Mesendoderm (in vitro differentiated cells): ENCODE measurements at regions not wholly inside any gene's neighbourhood (a gene's known extent, or its start where the extent isn't known, plus 50 kb on each side); places are given as distances from the start of the nearest gene placed in this dataset.

Experiments
- DNase-seq: peaks from one replicate; pipeline ENCODE4 v3.0.0; 2013
- H2AK5ac ChIP-seq: 2 replicates; pipeline ENCODE4 v1.6.1; 2013; ENCODE audit warnings: low read length, inconsistent platforms
- H2BK120ac ChIP-seq: 2 replicates; pipeline ENCODE4 v1.6.1; 2013; ENCODE audit warnings: low read depth, mild to moderate bottlenecking, low read length, moderate library complexity, mixed read lengths
- H2BK15ac ChIP-seq: replicated peaks from 2 replicates; pipeline ENCODE4 v1.6.1; 2013; ENCODE audit warnings: low read depth, mild to moderate bottlenecking, moderate library complexity
- H2BK5ac ChIP-seq: 2 replicates; pipeline ENCODE4 v1.6.1; 2013; ENCODE audit warnings: low read length, inconsistent platforms
- H3K18ac ChIP-seq: 2 replicates; pipeline ENCODE4 v1.6.1; 2013; ENCODE audit warnings: mild to moderate bottlenecking, low read length, mixed read lengths
- H3K23ac ChIP-seq: one replicate; pipeline ENCODE4 v1.6.1; 2013; ENCODE audit warnings: low read length
- H3K27ac ChIP-seq: 2 replicates; pipeline ENCODE4 v1.5.1; 2013; ENCODE audit warnings: low read depth, mild to moderate bottlenecking, inconsistent platforms, low read length, moderate library complexity
- H3K27me3 ChIP-seq: 2 replicates; pipeline ENCODE4 v1.6.1; 2013; ENCODE audit warnings: low read length, control low read depth, mild to moderate bottlenecking, inconsistent platforms; ENCODE audit not compliant: insufficient read depth, poor library complexity
- H3K36me3 ChIP-seq: 2 replicates; pipeline ENCODE4 v1.6.1; 2013; ENCODE audit warnings: low read length, inconsistent platforms; ENCODE audit not compliant: control insufficient read depth, insufficient read depth
- H3K4ac ChIP-seq: one replicate; pipeline ENCODE4 v1.6.1; 2013; ENCODE audit warnings: low read depth, mild to moderate bottlenecking, low read length, moderate library complexity
- H3K4me1 ChIP-seq: 2 replicates; pipeline ENCODE4 v1.6.1; 2013; ENCODE audit warnings: low read depth, low read length, inconsistent platforms; ENCODE audit not compliant: control insufficient read depth
- H3K4me2 ChIP-seq: 2 replicates; pipeline ENCODE4 v1.6.1; 2013; ENCODE audit warnings: low read length
- H3K4me3 ChIP-seq: 2 replicates; pipeline ENCODE4 v1.5.1; 2013; ENCODE audit warnings: mild to moderate bottlenecking, low read length
- H3K56ac ChIP-seq: one replicate; pipeline ENCODE4 v1.6.1; 2013; ENCODE audit warnings: low read length
- H3K79me1 ChIP-seq: 2 replicates; pipeline ENCODE4 v1.6.1; 2013; ENCODE audit warnings: low read length, inconsistent platforms
- H3K79me2 ChIP-seq: 2 replicates; pipeline ENCODE4 v1.6.1; 2013; ENCODE audit warnings: mild to moderate bottlenecking, low read length; ENCODE audit not compliant: control insufficient read depth, insufficient read depth
- H3K9ac ChIP-seq: 2 replicates; pipeline ENCODE4 v1.6.1; 2013; ENCODE audit warnings: low read length, inconsistent platforms
- H4K5ac ChIP-seq: one replicate; pipeline ENCODE4 v1.6.1; 2013; ENCODE audit warnings: low read length
- H4K8ac ChIP-seq: one replicate; pipeline ENCODE4 v1.6.1; 2013; ENCODE audit warnings: low read depth, mild to moderate bottlenecking, control low read depth, low read length, moderate library complexity
- WGBS: extraction: QIAGEN DNeasy Blood & Tissue Kit; methylation state at CpG from one replicate; pipeline ENCODE4 v1.1.7; 2013; ENCODE audit warnings: low lambda C conversion rate, missing lambda C conversion rate; ENCODE audit not compliant: insufficient coverage; ENCODE audit errors: extremely low coverage; 5-methylcytosine and 5-hydroxymethylcytosine counted together

DNA sequence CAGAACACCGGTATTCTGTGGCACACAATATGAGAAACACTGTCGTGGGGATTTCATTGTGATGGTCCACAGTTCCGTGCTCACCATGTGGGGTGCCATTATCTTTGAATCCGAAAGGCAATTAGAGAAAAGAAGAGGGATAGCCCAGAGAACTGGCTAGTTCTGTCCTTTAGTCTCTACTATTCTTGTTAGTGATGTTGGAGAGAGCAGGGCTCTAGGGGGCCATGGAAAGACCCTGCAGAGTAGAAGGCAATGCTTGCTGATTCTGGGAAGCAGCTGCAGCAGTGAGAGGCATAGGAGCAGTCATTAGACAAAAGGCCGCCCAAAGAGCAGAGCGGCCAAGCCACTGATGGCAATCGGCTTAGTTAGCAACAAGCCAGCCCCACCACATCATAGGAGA, 146.3 kb downstream of the TSEN15 start:
- no peaks in the 10 kb centered on the region for H3K4me1 ChIP-seq
- no peak for DNase-seq
- H3K4ac ChIP-seq, result no peak overlapping the region
- no peak overlapping the region for H3K4me2 ChIP-seq
- no peak overlapping the region for H3K23ac ChIP-seq
- no peaks in the 10 kb centered on the region for H3K79me2 ChIP-seq
- no peak overlapping the region for H4K5ac ChIP-seq
- no peak overlapping the region for H3K56ac ChIP-seq
- H4K8ac ChIP-seq, result no peak overlapping the region
- H3K36me3 ChIP-seq, result peaks cover 2% of the 10 kb centered on the region
- H3K27ac ChIP-seq, result no peak overlapping the region
- H2AK5ac ChIP-seq, result no peak overlapping the region
- no peak overlapping the region for H2BK5ac ChIP-seq
- no CpG with 5 or more reads among the region's 7 CpGs for WGBS
- H3K4me3 ChIP-seq, result no peak overlapping the region
- H3K79me1 ChIP-seq, result no peaks in the 10 kb centered on the region
- no peak overlapping the region for H2BK15ac ChIP-seq
- H3K9ac ChIP-seq, result no peak overlapping the region
- no peak overlapping the region for H2BK120ac ChIP-seq
- H3K27me3 ChIP-seq, result no peaks in the 10 kb centered on the region
- no peak overlapping the region for H3K18ac ChIP-seq

DNA sequence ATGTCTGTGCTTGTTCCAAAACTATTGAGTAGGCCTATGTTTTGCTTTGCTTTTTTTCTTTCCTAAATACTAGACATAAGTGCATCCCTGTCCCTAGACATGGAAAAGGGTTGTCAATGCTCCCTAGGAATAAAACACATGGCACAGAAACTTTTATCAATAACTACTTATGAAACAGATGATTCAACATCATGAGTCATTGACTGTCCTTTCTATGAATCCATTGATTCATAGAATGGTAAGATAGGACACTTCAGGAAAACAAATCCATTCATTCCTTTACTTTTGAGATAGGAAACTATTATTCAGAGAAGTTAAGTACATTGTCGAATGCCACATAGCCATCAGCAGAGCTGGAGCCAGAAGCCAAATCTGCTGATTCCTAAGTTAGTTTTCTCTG, 147.5 kb downstream of the TSEN15 start:
- Histone ChIP-seq H3K79me1 (no peaks in the 10 kb centered on the region), H2BK120ac (no peak overlapping the region), H3K79me2 (no peaks in the 10 kb centered on the region), H3K9ac (no peak overlapping the region), H2BK15ac (no peak overlapping the region), H3K4me1 (no peaks in the 10 kb centered on the region), H3K4me2 (no peak overlapping the region), H4K5ac (no peak overlapping the region), H3K18ac (no peak overlapping the region), H2BK5ac (no peak overlapping the region), H3K36me3 (peaks cover 2% of the 10 kb centered on the region), H3K4ac (no peak overlapping the region), H4K8ac (no peak overlapping the region), H3K27ac (no peak overlapping the region), H3K56ac (no peak overlapping the region), H3K23ac (no peak overlapping the region), H3K4me3 (no peak overlapping the region), H2AK5ac (no peak overlapping the region), H3K27me3 (no peaks in the 10 kb centered on the region)
- DNase-seq, result no peak
- WGBS, result no CpG with 5 or more reads among the region's 1 CpG

GRCh38 chr1:184199438-184200085, 148.0 kb downstream of the TSEN15 start:
- DNase-seq, result no peak
- no peak overlapping the region for H2BK120ac ChIP-seq
- peaks cover 2% of the 10 kb centered on the region for H3K36me3 ChIP-seq
- H3K79me1 ChIP-seq, result no peaks in the 10 kb centered on the region
- no CpG with 5 or more reads among the region's 4 CpGs for WGBS
- no peaks in the 10 kb centered on the region for H3K27me3 ChIP-seq
- no peak overlapping the region for H3K4me3 ChIP-seq
- H3K4me1 ChIP-seq, result no peaks in the 10 kb centered on the region
- H3K23ac ChIP-seq, result no peak overlapping the region
- H4K5ac ChIP-seq, result no peak overlapping the region
- H3K79me2 ChIP-seq, result no peaks in the 10 kb centered on the region
- H3K4me2 ChIP-seq, result no peak overlapping the region
- H2AK5ac ChIP-seq, result no peak overlapping the region
- no peak overlapping the region for H4K8ac ChIP-seq
- no peak overlapping the region for H3K56ac ChIP-seq
- H3K4ac ChIP-seq, result no peak overlapping the region
- no peak overlapping the region for H2BK15ac ChIP-seq
- no peak overlapping the region for H2BK5ac ChIP-seq
- H3K9ac ChIP-seq, result no peak overlapping the region
- H3K27ac ChIP-seq, result no peak overlapping the region
- H3K18ac ChIP-seq, result no peak overlapping the region

GRCh38 chr1:184208622-184209021, 157.1 kb downstream of the TSEN15 start:
- Histone ChIP-seq H4K8ac (no peak overlapping the region), H3K4me1 (no peaks in the 10 kb centered on the region), H2BK5ac (no peak overlapping the region), H3K36me3 (no peaks in the 10 kb centered on the region), H3K4ac (no peak overlapping the region), H3K4me3 (no peak overlapping the region), H2BK120ac (no peak overlapping the region), H3K56ac (no peak overlapping the region), H2AK5ac (no peak overlapping the region), H3K79me1 (no peaks in the 10 kb centered on the region), H3K9ac (no peak overlapping the region), H2BK15ac (no peak overlapping the region), H4K5ac (no peak overlapping the region), H3K23ac (no peak overlapping the region), H3K79me2 (no peaks in the 10 kb centered on the region), H3K27me3 (no peaks in the 10 kb centered on the region), H3K27ac (no peak overlapping the region), H3K18ac (no peak overlapping the region), H3K4me2 (no peak overlapping the region)
- WGBS, result no CpG with 5 or more reads among the region's 2 CpGs
- DNase-seq, result no peak

GRCh38 chr1:184210031-184210430, 158.5 kb downstream of the TSEN15 start:
- WGBS, result no CpG with 5 or more reads among the region's 2 CpGs
- Histone ChIP-seq H3K79me1 (no peaks in the 10 kb centered on the region), H3K4me2 (no peak overlapping the region), H3K4ac (no peak overlapping the region), H3K27ac (no peak overlapping the region), H3K36me3 (no peaks in the 10 kb centered on the region), H3K4me3 (no peak overlapping the region), H3K4me1 (no peaks in the 10 kb centered on the region), H2BK15ac (no peak overlapping the region), H3K27me3 (no peaks in the 10 kb centered on the region), H2BK5ac (no peak overlapping the region), H3K23ac (no peak overlapping the region), H4K8ac (no peak overlapping the region), H3K56ac (no peak overlapping the region), H2BK120ac (no peak overlapping the region), H3K79me2 (no peaks in the 10 kb centered on the region), H3K9ac (no peak overlapping the region), H3K18ac (no peak overlapping the region), H2AK5ac (no peak overlapping the region), H4K5ac (no peak overlapping the region)
- DNase-seq, result no peak

GRCh38 chr1:184210862-184211261, 159.3 kb downstream of the TSEN15 start:
- no peaks in the 10 kb centered on the region for H3K79me2 ChIP-seq
- no peaks in the 10 kb centered on the region for H3K4me1 ChIP-seq
- H3K79me1 ChIP-seq, result no peaks in the 10 kb centered on the region
- no peak overlapping the region for H3K4me3 ChIP-seq
- no peak overlapping the region for H3K18ac ChIP-seq
- no peak overlapping the region for H3K4ac ChIP-seq
- H3K4me2 ChIP-seq, result no peak overlapping the region
- H2BK15ac ChIP-seq, result no peak overlapping the region
- H4K5ac ChIP-seq, result no peak overlapping the region
- no peak overlapping the region for H2AK5ac ChIP-seq
- H4K8ac ChIP-seq, result no peak overlapping the region
- H2BK120ac ChIP-seq, result no peak overlapping the region
- H3K36me3 ChIP-seq, result no peaks in the 10 kb centered on the region
- no peak overlapping the region for H3K56ac ChIP-seq
- no peak overlapping the region for H3K9ac ChIP-seq
- WGBS, result no CpG with 5 or more reads among the region's 6 CpGs
- no peak overlapping the region for H3K27ac ChIP-seq
- peak; percentile 40 for DNase-seq
- no peaks in the 10 kb centered on the region for H3K27me3 ChIP-seq
- no peak overlapping the region for H3K23ac ChIP-seq
- no peak overlapping the region for H2BK5ac ChIP-seq
